ENCODE measurements at regions not wholly inside any gene's neighbourhood (a gene's known extent, or its start where the extent isn't known, plus 50 kb on each side); places are given as distances from the start of the nearest gene placed in this dataset.

DNA sequence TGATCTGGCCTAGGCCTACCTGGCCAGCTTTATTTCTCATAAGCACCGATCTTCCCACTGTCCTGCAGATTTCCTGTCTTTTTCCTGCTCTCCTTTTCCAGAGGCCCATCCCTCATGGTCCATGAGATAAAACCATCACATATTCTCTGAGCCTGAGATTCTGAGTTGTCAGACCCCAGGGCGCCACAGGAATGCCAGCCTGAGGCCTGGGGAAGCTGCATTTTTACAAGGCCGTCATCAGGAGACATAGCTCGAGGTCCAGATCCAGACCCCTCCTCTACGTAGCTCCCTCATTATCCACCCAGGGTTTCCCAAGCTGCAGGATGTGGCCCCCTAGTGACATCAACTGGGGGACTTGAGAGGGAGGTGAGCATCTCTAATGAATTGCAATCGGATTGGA is 204.3 kb downstream of the ATPSCKMT start:
- no peak for DNase-seq
- in situ Hi-C loops (cut with MboI; ENCODE audit: low sequenced_read_pairs): no loop called here
- H4K91ac ChIP-seq (ENCODE audit: insufficient read depth, low read depth, low read length): no peak overlapping the region
- ATAC-seq (ENCODE audit: low read depth): no peak
- H3K23ac ChIP-seq (ENCODE audit: low read depth, low read length): no peak overlapping the region
- no peaks in the 10 kb centered on the region for H3K9me1 ChIP-seq (ENCODE audit: insufficient read depth, low read length)
- ChIA-PET POLR2A (ENCODE audit: unreplicated experiment) (no interaction called here), CTCF (no interaction called here)
- H2BK15ac ChIP-seq (ENCODE audit: low read depth, low read length): no peak overlapping the region
- H2BK5ac ChIP-seq (ENCODE audit: low read depth, low read length, poor library complexity, severe bottlenecking): no peak overlapping the region
- H2AK9ac ChIP-seq (replicated peaks; ENCODE audit: low read depth, low read length, poor library complexity): no peak overlapping the region
- H3K79me1 ChIP-seq (ENCODE audit: low read depth in 1 of 2, low read length in 2 of 2): no peaks in the 10 kb centered on the region
- H3K18ac ChIP-seq (ENCODE audit: low read depth, low read length): no peak overlapping the region
- H3K56ac ChIP-seq (ENCODE audit: extremely low read depth, insufficient read depth, low read length): no peak overlapping the region
- no peak overlapping the region for H3K14ac ChIP-seq (replicated peaks; ENCODE audit: low read depth, low read length)
- H4K8ac ChIP-seq (ENCODE audit: low read depth in 2 of 2, low read length in 2 of 2): no peak overlapping the region
- H3K9ac ChIP-seq (ENCODE audit: low read depth, low read length): no peak overlapping the region
- H4K20me1 ChIP-seq (ENCODE audit: insufficient read depth, low read length): no peaks in the 10 kb centered on the region
- no peak overlapping the region for H2AK5ac ChIP-seq (ENCODE audit: low read depth, low read length)
- intact Hi-C loops (cut with micrococcal nuclease): no loop called here
- H3K4me2 ChIP-seq (ENCODE audit: low read depth, low read length): no peak overlapping the region
- no peak overlapping the region for H3K4ac ChIP-seq (ENCODE audit: low read depth, low read length)
- no peaks in the 10 kb centered on the region for H3K36me3 ChIP-seq (ENCODE audit: control insufficient read depth, insufficient read depth, low read length)
- dilution Hi-C loops (cut with HindIII; ENCODE audit: low sequenced_read_pairs, unreplicated experiment): no loop called here
- no peak overlapping the region for H2BK120ac ChIP-seq (ENCODE audit: low read depth, low read length)
- WGBS, 2 experiments (ENCODE audit: extremely low coverage in 2 of 2, insufficient read length in 1 of 2): 60% methylated on average over 1 of the region's 6 CpGs; no CpG with 5 or more reads in 1 of the 2 experiments
- peaks cover 4% of the 10 kb centered on the region for H3K4me1 ChIP-seq (ENCODE audit: control insufficient read depth, insufficient read depth, low read length)
- no peaks in the 10 kb centered on the region; the same call in 1 of the 2 replicates for H3K9me3 ChIP-seq (ENCODE audit: control insufficient read depth, insufficient read depth, low read length)
- H2BK20ac ChIP-seq (ENCODE audit: low read depth, low read length): no peak overlapping the region
- H3K4me3 ChIP-seq (ENCODE audit: insufficient read depth, low read depth, low read length): no peak overlapping the region
- no TSS peak for BruUV-seq (replicated peaks)
- H4K5ac ChIP-seq (ENCODE audit: low read depth, low read length): no peak overlapping the region
- TF ChIP-seq FOS (IDR thresholded peaks at IDR 0.05; ENCODE audit: low read depth, low read length): no peak
- no peak for TF ChIP-seq BHLHE40 (IDR thresholded peaks at IDR 0.05; ENCODE audit: low read depth, low read length)
- TF ChIP-seq RAD21 (IDR thresholded peaks at IDR 0.05; ENCODE audit: low read length): no peak
- TF ChIP-seq, protein P1, sequence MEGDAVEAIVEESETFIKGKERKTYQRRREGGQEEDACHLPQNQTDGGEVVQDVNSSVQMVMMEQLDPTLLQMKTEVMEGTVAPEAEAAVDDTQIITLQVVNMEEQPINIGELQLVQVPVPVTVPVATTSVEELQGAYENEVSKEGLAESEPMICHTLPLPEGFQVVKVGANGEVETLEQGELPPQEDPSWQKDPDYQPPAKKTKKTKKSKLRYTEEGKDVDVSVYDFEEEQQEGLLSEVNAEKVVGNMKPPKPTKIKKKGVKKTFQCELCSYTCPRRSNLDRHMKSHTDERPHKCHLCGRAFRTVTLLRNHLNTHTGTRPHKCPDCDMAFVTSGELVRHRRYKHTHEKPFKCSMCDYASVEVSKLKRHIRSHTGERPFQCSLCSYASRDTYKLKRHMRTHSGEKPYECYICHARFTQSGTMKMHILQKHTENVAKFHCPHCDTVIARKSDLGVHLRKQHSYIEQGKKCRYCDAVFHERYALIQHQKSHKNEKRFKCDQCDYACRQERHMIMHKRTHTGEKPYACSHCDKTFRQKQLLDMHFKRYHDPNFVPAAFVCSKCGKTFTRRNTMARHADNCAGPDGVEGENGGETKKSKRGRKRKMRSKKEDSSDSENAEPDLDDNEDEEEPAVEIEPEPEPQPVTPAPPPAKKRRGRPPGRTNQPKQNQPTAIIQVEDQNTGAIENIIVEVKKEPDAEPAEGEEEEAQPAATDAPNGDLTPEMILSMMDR (conservative IDR thresholded peaks at IDR 0.05; ENCODE audit: low read depth, low read length): no peak
- no peak for TF ChIP-seq RCOR1 (IDR thresholded peaks at IDR 0.05; ENCODE audit: insufficient replicate concordance, low read length)
- TF ChIP-seq SMC3 (IDR thresholded peaks at IDR 0.05; ENCODE audit: low read depth, low read length): no peak
- TF ChIP-seq POLR2A (IDR thresholded peaks at IDR 0.05; ENCODE audit: low read depth, low read length): no peak
- no peak for TF ChIP-seq MAFK (IDR thresholded peaks at IDR 0.05; ENCODE audit: low read depth, low read length)
- no peak for TF ChIP-seq RFX5 (IDR thresholded peaks at IDR 0.05; ENCODE audit: low read depth, low read length)
- TF ChIP-seq CHD1 (IDR thresholded peaks at IDR 0.05; ENCODE audit: low read depth, low read length): no peak
- TF ChIP-seq, protein P2, sequence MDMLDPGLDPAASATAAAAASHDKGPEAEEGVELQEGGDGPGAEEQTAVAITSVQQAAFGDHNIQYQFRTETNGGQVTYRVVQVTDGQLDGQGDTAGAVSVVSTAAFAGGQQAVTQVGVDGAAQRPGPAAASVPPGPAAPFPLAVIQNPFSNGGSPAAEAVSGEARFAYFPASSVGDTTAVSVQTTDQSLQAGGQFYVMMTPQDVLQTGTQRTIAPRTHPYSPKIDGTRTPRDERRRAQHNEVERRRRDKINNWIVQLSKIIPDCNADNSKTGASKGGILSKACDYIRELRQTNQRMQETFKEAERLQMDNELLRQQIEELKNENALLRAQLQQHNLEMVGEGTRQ (IDR thresholded peaks at IDR 0.05; ENCODE audit: low read depth, low read length): no peak
- no peak for TF ChIP-seq NFE2L2 (IDR thresholded peaks at IDR 0.05; ENCODE audit: low read depth, low read length)
- no peak for TF ChIP-seq MXI1 (IDR thresholded peaks at IDR 0.05; ENCODE audit: borderline replicate concordance, low read depth, low read length)
- H3K27me3 ChIP-seq (ENCODE audit: control insufficient read depth, insufficient read depth, low read length): peaks cover 11% of the 10 kb centered on the region
- H3K27ac ChIP-seq (ENCODE audit: insufficient read depth, low read length): no peak overlapping the region
- no peak overlapping the region for H2AFZ ChIP-seq (replicated peaks; ENCODE audit: low read length, poor library complexity)

Data from IMR-90 (cell line).